SH-SY5Y (cell line): ENCODE measurements at regions not wholly inside any gene's neighbourhood (a gene's known extent, or its start where the extent isn't known, plus 50 kb on each side); places are given as distances from the start of the nearest gene placed in this dataset.

Experiments
- GATA2 ChIP-seq: IDR thresholded peaks from 2 replicates; pipeline ENCODE4 v1.6.1; 2011; ENCODE audit warnings: mild to moderate bottlenecking, low read depth, low read length
- GATA3 ChIP-seq: IDR thresholded peaks from 2 replicates; pipeline ENCODE4 v1.6.1; 2011; ENCODE audit warnings: low read depth, mild to moderate bottlenecking, low read length, moderate library complexity

GRCh38 chr2:49794396-49794795 is 640.1 kb upstream of the FSHR start:
- TF ChIP-seq GATA2 = no peak
- TF ChIP-seq GATA3 = no peak
